HG02852 (cell line): ENCODE measurements at regions not wholly inside any gene's neighbourhood (a gene's known extent, or its start where the extent isn't known, plus 50 kb on each side); places are given as distances from the start of the nearest gene placed in this dataset.
"Not testable (repeated sequence)": the region's sequence is repeated elsewhere in the genome, so short reads cannot be mapped to it uniquely, and the experiment has no call there.

Experiments used
- ATAC-seq: cut with Tn5 transposase; IDR thresholded peaks from one replicate; pipeline ENCODE4 v1.9.1; 2021; ENCODE audit warnings: mild to moderate bottlenecking, moderate library complexity; ENCODE audit not compliant: unreplicated experiment

GRCh38 chr11:38191101-38191500 is 1593.1 kb upstream of the RAG2 start:
- ATAC-seq: no peak

GRCh38 chr11:38182126-38182866 is 1584.3 kb upstream of the RAG2 start:
- ATAC-seq: no peak

- ATAC-seq: no peak
Measured at GRCh38 chr11:38176686-38177322, 1578.8 kb upstream of the RAG2 start.

GRCh38 chr11:38173676-38174075 is 1575.6 kb upstream of the RAG2 start:
- no peak for ATAC-seq

GRCh38 chr11:38169286-38169685 is 1571.2 kb upstream of the RAG2 start:
- ATAC-seq: no peak

GRCh38 chr11:38163526-38163925 is 1565.5 kb upstream of the RAG2 start:
- ATAC-seq: no peak

- no peak for ATAC-seq
Measured at GRCh38 chr11:38160433-38160832, 1562.4 kb upstream of the RAG2 start.

GRCh38 chr11:38159038-38159437 is 1561.0 kb upstream of the RAG2 start:
- no peak for ATAC-seq

- no peak for ATAC-seq
Measured at GRCh38 chr11:38156495-38157146, 1558.6 kb upstream of the RAG2 start.

GRCh38 chr11:38155856-38156255 is 1557.8 kb upstream of the RAG2 start:
- ATAC-seq: no peak

- ATAC-seq: no peak
Measured at GRCh38 chr11:38153985-38154384, 1555.9 kb upstream of the RAG2 start.

GRCh38 chr11:38143852-38144251 is 1545.8 kb upstream of the RAG2 start:
- ATAC-seq: no peak

- no peak for ATAC-seq
Measured at GRCh38 chr11:38138972-38139371, 1540.9 kb upstream of the RAG2 start.

- ATAC-seq: no peak
Measured at GRCh38 chr11:38136887-38137286, 1538.9 kb upstream of the RAG2 start.

- no peak for ATAC-seq
Measured at GRCh38 chr11:38131535-38131934, 1533.5 kb upstream of the RAG2 start.

- ATAC-seq: no peak
Measured at GRCh38 chr11:38130976-38131375, 1532.9 kb upstream of the RAG2 start.

GRCh38 chr11:38130514-38130913 is 1532.5 kb upstream of the RAG2 start:
- no peak for ATAC-seq

GRCh38 chr11:38123673-38124072 is 1525.6 kb upstream of the RAG2 start:
- ATAC-seq: no peak

- ATAC-seq: not testable (repeated sequence)
Measured at GRCh38 chr11:38116616-38117015, 1518.6 kb upstream of the RAG2 start.

- not testable (repeated sequence) for ATAC-seq
Measured at GRCh38 chr11:38115381-38115780, 1517.3 kb upstream of the RAG2 start.

GRCh38 chr11:38100836-38101462 is 1502.9 kb upstream of the RAG2 start:
- ATAC-seq: no peak

GRCh38 chr11:38095268-38095667 is 1497.2 kb upstream of the RAG2 start:
- ATAC-seq: no peak
